ENCODE measurements at regions not wholly inside any gene's neighbourhood (a gene's known extent, or its start where the extent isn't known, plus 50 kb on each side); places are given as distances from the start of the nearest gene placed in this dataset.

GRCh38 chr3:157695103-157695502, 191.9 kb upstream of the VEPH1 start:
- no peak overlapping the region for H3K4me3 ChIP-seq
- no peaks in the 10 kb centered on the region for H3K9me3 ChIP-seq
- H3K27ac ChIP-seq = no peak overlapping the region
- TF ChIP-seq CTCF (IDR thresholded peaks at IDR 0.05) = no peak
- TF ChIP-seq POLR2A (IDR thresholded peaks at IDR 0.05) = no peak
- no peak for DNase-seq
- H3K4me1 ChIP-seq = no peaks in the 10 kb centered on the region
- WGBS, 2 donors = 85 to 93% methylated on average over 2 of the region's 2 CpGs
- no peaks in the 10 kb centered on the region for H3K36me3 ChIP-seq (ENCODE audit: low read depth, missing control alignments)
- intact Hi-C loops (cut with DNase I; ENCODE audit: low total_unique reads) = no loop called here
- no peaks in the 10 kb centered on the region for H3K27me3 ChIP-seq

- no peaks in the 10 kb centered on the region for H3K36me3 ChIP-seq (ENCODE audit: low read depth, missing control alignments)
- H3K27ac ChIP-seq = no peak overlapping the region
- TF ChIP-seq POLR2A (IDR thresholded peaks at IDR 0.05) = no peak
- no peak for TF ChIP-seq CTCF (IDR thresholded peaks at IDR 0.05)
- DNase-seq = no peak
- H3K4me1 ChIP-seq = no peaks in the 10 kb centered on the region
- no peak overlapping the region for H3K4me3 ChIP-seq
- no peaks in the 10 kb centered on the region for H3K27me3 ChIP-seq
- WGBS, 2 donors = 90% methylated on average over 1 of the region's 1 CpG
- intact Hi-C loops (cut with DNase I; ENCODE audit: low total_unique reads) = no loop called here
- H3K9me3 ChIP-seq = no peaks in the 10 kb centered on the region
These were observed 190.5 kb upstream of the VEPH1 start for GRCh38 chr3:157693762-157694161.

GRCh38 chr3:157692468-157692867, 189.3 kb upstream of the VEPH1 start:
- no peak for TF ChIP-seq POLR2A (IDR thresholded peaks at IDR 0.05)
- no peak for TF ChIP-seq CTCF (IDR thresholded peaks at IDR 0.05)
- H3K9me3 ChIP-seq = no peaks in the 10 kb centered on the region
- no peaks in the 10 kb centered on the region for H3K4me1 ChIP-seq
- no peak overlapping the region for H3K27ac ChIP-seq
- no peaks in the 10 kb centered on the region for H3K36me3 ChIP-seq (ENCODE audit: low read depth, missing control alignments)
- no peak overlapping the region for H3K4me3 ChIP-seq
- intact Hi-C loops (cut with DNase I; ENCODE audit: low total_unique reads) = no loop called here
- 85 to 100% methylated on average over 1 of the region's 1 CpG for WGBS, 2 donors
- no peaks in the 10 kb centered on the region for H3K27me3 ChIP-seq
- no peak for DNase-seq

- no peak for TF ChIP-seq CTCF (IDR thresholded peaks at IDR 0.05)
- TF ChIP-seq POLR2A (IDR thresholded peaks at IDR 0.05) = no peak
- no peak for DNase-seq
- Histone ChIP-seq H3K27me3 (no peaks in the 10 kb centered on the region), H3K9me3 (no peaks in the 10 kb centered on the region), H3K4me3 (no peak overlapping the region), H3K27ac (no peak overlapping the region), H3K36me3 (ENCODE audit: low read depth, missing control alignments) (no peaks in the 10 kb centered on the region), H3K4me1 (no peaks in the 10 kb centered on the region)
- WGBS, 2 donors = 80 to 89% methylated on average over 3 of the region's 3 CpGs
- intact Hi-C loops (cut with DNase I; ENCODE audit: low total_unique reads) = no loop called here
These were observed 180.5 kb upstream of the VEPH1 start for GRCh38 chr3:157683668-157684067.

GRCh38 chr3:157672061-157672460, 168.8 kb upstream of the VEPH1 start:
- H3K27ac ChIP-seq = no peak overlapping the region
- no peaks in the 10 kb centered on the region for H3K9me3 ChIP-seq
- no peak overlapping the region for H3K4me3 ChIP-seq
- H3K36me3 ChIP-seq (ENCODE audit: low read depth, missing control alignments) = no peaks in the 10 kb centered on the region
- DNase-seq = no peak
- WGBS, 2 donors = 76 to 86% methylated on average over 1 of the region's 1 CpG
- intact Hi-C loops (cut with DNase I; ENCODE audit: low total_unique reads) = no loop called here
- no peak for TF ChIP-seq POLR2A (IDR thresholded peaks at IDR 0.05)
- TF ChIP-seq CTCF (IDR thresholded peaks at IDR 0.05) = no peak
- no peaks in the 10 kb centered on the region for H3K27me3 ChIP-seq
- no peaks in the 10 kb centered on the region for H3K4me1 ChIP-seq

Measured in testis (tissue), 2 donors.